HG03135 (cell line): ENCODE measurements at regions not wholly inside any gene's neighbourhood (a gene's known extent, or its start where the extent isn't known, plus 50 kb on each side); places are given as distances from the start of the nearest gene placed in this dataset.
"Not testable (repeated sequence)": the region's sequence is repeated elsewhere in the genome, so short reads cannot be mapped to it uniquely, and the experiment has no call there.

Source experiments
- ATAC-seq: cut with Tn5 transposase; IDR thresholded peaks from one replicate; pipeline ENCODE4 v1.9.1; 2021; ENCODE audit warnings: mild to moderate bottlenecking, moderate library complexity; ENCODE audit not compliant: unreplicated experiment

- ATAC-seq, result no peak
Measured at GRCh38 chr9:89926691-89927220, 321.9 kb downstream of the GADD45G start.

GRCh38 chr9:89928106-89928505 lies 323.3 kb downstream of the GADD45G start:
- no peak for ATAC-seq

DNA sequence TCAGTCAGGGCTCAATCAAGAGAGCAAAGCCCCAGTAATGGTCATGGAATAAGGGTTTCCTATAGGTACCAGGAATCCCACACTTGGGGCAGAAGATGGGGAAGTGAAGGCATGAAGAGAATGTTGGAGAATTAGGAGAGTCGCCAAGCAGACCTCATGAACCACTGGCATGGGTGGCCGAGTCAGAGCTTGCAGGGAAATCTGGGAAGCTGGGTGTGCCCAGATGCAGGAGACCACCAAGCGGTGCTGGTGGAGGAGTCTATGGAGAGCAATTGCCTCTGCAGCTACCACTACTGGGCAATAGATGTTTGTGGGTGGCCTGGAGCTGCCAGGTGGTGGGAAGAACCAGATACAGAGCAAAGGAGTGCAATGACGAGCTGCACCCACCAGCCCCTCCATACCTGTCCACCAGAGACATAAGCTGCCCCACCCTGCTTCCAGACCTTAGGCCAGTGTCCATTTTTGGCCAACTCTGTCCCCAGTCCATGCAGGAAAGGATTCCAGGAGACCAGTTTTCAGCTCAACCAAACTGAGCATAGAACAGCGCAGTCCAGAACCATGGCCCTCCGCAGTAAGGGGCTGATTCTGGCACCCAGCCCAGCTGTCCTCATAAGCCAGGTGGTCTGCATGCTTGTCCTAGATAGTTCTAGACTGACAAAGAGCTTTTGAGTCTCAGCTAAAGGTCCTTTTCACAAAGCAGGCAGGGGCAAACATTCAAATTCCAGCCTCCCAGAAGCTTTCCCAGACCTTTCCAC lies 323.9 kb downstream of the GADD45G start:
- ATAC-seq, result no peak

- ATAC-seq, result no peak
Measured at GRCh38 chr9:89929315-89929672, 324.5 kb downstream of the GADD45G start.

GRCh38 chr9:89929673-89930480 lies 325.1 kb downstream of the GADD45G start:
- no peak for ATAC-seq

DNA sequence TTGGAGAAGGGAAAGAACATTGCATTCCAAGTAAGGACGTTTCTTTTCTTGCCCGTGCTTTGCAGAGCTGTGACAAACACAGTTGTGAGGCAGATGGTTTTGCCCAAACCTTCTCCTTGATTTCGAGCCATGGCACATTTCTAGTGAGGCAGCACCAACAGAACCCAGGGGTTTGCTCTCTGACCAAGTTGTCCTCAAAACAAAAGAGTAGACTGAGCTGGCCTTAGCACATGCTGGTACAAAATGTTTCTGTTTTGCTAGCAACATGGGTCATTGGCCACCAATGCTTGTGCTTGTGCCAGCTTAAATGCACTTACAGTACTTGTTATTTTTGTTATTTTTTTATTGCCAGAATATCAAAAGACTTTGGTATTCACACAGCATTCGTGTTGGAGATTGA lies 328.8 kb downstream of the GADD45G start:
- ATAC-seq, result no peak

GRCh38 chr9:89935115-89935514 lies 330.3 kb downstream of the GADD45G start:
- no peak for ATAC-seq

DNA sequence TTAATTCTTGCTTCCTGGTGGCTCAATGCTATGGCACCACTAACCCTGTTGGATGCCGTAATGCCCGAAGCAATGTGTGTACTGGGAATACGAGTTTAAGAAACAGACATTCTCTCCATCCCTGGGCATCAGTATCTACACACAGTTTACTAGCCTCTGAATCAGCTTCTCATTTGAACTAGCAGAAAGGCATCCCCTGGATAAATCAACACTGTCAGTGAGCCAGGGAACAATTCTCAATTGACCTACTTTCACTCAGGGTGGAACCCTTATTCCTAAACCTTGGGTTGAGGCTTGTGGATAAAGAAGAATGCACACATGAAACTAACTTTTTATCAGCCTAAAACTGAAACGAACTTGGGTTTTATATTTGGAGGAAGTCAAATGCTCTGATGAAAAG lies 331.0 kb downstream of the GADD45G start:
- no peak for ATAC-seq

GRCh38 chr9:89937051-89937450 lies 332.2 kb downstream of the GADD45G start:
- ATAC-seq, result no peak

DNA sequence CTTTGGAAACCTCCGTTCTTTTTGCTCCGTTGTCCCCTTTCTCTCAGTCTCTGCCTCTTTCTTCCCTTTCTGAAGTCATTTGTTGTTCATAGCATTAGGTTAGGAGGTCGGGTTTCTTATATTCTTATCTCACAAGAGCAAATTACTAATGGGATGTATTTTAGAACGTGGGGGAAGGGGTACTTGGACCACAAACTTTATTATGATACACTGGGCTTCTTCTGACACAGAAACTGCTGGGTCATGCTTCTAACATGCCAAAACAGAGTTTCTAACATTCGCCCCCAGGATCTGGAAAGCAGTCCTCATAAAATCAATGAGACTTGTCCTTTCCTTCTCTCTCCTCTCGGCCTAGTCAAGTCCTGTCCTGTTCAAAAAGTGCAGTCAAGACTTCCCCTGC lies 334.4 kb downstream of the GADD45G start:
- ATAC-seq, result no peak

DNA sequence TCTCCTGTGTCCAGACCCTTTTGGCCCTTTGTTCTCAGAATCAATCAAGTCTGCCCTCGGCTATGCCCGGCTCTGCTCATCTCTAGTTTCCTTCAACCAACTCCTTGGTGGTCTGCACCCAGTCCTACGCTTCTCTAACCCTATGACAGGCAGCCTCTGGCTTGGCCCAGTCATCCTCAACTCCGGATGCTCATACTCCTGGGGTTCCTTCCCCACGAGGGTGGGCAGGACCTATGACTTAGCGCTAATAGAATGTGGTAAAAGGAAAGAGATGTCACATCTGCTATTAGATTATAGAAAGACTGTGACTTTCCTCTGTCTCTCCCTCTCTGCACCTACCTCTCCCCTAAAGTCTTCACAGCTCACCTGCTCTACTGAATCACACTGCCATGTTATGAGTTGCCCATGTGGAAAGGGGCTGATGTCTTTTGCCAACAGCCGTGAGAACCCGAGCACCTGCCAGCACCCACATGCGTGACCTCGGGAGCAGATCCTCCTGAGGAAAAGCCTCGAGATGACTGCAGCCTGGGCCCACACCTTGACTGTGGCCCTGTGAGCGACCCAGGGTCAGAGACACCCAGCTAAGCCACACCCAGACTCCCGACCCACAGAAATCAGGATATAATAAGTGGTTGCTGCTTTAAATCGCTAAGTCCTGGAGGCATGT lies 334.9 kb downstream of the GADD45G start:
- ATAC-seq, result no peak

GRCh38 chr9:89940625-89941024 lies 335.8 kb downstream of the GADD45G start:
- ATAC-seq, result no peak

DNA sequence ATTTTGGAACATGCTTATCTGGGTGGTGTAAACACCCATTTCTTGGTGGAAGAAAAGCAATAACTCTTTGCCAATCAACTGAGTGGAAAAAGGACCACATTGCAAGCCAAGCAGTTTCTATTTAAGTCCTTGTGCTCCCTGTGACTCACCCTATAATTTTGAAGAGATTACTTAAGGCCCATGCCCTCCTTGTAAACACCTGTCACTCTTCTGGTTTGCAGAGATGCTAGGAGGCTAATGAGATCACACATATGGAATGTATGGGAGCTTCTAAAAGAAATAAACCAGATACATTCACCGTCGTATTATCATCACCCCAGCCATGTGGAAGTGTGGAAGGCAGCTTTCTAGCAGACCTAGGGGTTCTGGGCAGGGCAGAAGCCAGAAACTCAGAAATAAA lies 337.1 kb downstream of the GADD45G start:
- no peak for ATAC-seq

DNA sequence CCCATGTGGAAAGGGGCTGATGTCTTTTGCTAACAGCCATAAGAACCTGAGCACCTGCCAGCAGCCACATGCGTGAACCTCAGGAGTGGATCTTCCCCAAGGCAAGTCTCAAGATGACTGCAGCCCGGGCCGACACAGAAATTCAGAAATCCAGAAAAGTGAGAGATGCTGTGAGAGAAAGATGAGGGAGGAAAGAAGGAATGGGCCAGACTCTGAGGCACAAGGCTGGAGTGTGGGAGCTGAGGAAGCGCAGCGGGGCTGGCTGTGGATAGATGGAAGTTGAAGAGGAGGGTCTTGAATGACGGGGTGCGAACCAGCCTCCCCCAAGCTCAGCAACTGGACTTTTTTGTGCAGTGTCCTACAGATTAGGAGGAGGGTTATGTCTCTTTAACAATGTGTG lies 337.8 kb downstream of the GADD45G start:
- no peak for ATAC-seq

GRCh38 chr9:89943309-89943708 lies 338.5 kb downstream of the GADD45G start:
- ATAC-seq, result no peak

DNA sequence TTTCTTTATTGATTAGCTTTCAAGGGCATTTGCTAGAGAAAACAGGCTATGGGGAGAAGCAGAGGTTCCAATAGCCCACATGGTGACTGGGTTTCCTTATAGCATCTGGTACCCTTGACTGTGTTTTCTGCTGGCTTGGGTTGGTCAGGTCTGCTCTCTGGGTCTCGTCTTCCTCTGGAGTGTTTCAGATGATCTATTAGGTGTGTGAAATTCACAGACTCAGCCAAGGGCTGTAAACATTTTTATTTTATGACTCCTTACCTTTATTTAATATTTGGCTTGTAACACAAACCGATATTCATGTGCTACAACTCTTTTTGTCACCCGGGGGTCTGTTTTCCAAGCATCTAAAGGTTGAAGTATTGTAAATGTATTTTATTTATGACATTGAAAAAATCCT lies 338.9 kb downstream of the GADD45G start:
- ATAC-seq, result no peak

DNA sequence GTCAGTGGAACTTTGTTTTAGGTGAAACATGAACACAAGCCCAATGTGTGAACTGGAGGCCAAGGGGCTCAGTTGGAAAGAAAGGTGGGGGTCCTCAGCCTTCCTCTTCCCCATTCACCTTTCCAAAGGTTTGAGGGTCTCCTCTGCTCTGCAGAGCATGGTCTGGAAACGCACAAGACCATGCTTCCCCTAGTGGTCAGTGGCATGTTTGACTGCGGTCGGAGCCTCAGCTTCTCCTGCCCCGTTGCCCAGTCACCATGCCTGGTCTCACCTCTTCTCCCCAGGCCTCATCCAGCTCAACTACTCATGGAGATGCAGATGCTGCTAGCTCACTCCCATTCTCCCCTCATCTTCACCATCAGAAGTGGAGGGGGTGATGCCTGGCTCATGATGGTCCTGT lies 340.3 kb downstream of the GADD45G start:
- ATAC-seq, result no peak

GRCh38 chr9:89946741-89947140 lies 341.9 kb downstream of the GADD45G start:
- ATAC-seq, result no peak

DNA sequence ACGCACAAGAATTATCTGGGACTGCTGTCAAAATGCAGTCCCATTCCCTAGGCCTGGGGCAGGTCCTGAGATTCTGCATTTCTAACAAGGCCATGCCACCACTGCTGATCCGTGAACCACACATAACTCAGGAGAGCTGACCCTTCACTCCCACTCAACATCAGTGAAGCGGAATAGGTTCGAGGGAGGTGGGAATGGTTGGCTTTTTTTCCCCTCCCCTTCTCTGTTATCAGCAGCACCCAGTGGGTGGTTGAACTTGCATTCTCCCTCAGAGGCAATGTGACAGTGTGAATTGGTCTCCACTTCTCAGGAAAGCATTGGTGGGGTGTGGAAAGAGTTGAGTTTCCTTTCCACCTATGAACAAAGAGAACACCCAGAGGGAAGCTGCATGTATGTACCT lies 344.3 kb downstream of the GADD45G start:
- no peak for ATAC-seq

- ATAC-seq, result no peak
Measured at GRCh38 chr9:89951675-89952074, 346.9 kb downstream of the GADD45G start.

DNA sequence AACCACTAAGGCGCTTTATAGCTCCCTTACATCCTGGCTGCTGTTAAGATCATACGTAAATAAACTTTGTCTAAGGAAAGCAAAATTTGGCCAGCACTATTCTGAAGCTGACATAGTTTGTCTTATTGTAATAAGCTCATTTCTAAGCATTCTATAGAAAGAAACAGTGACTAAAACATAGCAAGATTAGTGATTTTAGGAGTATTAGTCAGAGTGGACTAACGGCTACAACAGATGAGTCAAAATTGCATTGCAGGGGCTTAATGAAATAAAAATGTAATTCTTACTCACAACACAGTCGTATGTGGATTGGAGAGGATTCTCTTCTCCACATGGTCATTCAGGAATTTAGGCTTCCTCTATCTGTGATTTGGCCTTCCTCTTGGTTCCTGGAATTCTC lies 347.6 kb downstream of the GADD45G start:
- no peak for ATAC-seq

- not testable (repeated sequence) for ATAC-seq
Measured at GRCh38 chr9:89953263-89953662, 348.5 kb downstream of the GADD45G start.
